ENCODE measurements at regions not wholly inside any gene's neighbourhood (a gene's known extent, or its start where the extent isn't known, plus 50 kb on each side); places are given as distances from the start of the nearest gene placed in this dataset.

GRCh38 chr4:165626316-165626715 lies 246.7 kb upstream of the TLL1 start:
- H3K27ac ChIP-seq (ENCODE audit: low read depth in 1 of 2, low read length in 2 of 2): no peak overlapping the region
- DNase-seq (ENCODE audit: low spot score): no peak
- no peaks in the 10 kb centered on the region for H3K4me1 ChIP-seq (ENCODE audit: control insufficient read depth in 4 of 4, insufficient read depth in 4 of 4, low read length in 3 of 4)
- no peaks in the 10 kb centered on the region for H3K36me3 ChIP-seq (ENCODE audit: control insufficient read depth in 4 of 4, insufficient read depth in 3 of 4, low read depth in 1 of 4, low read length in 3 of 4)
- H3K9ac ChIP-seq (ENCODE audit: low read depth in 1 of 2, low read length in 2 of 2): no peak overlapping the region
- H3K4me3 ChIP-seq (ENCODE audit: low read depth in 1 of 3, low read length in 3 of 3): no peak overlapping the region
- TF ChIP-seq ZBTB33 (IDR thresholded peaks at IDR 0.05) (no peak), FOXA2 (IDR thresholded peaks at IDR 0.05) (no peak), YY1 (IDR thresholded peaks at IDR 0.05) (no peak), SP1 (IDR thresholded peaks at IDR 0.05) (no peak), NR2F2 (IDR thresholded peaks at IDR 0.05) (no peak), RXRA (IDR thresholded peaks at IDR 0.05) (no peak), JUND (IDR thresholded peaks at IDR 0.05) (no peak), HNF4G (IDR thresholded peaks at IDR 0.05) (no peak), HNF4A (conservative IDR thresholded peaks at IDR 0.05) (no peak), GABPA (IDR thresholded peaks at IDR 0.05 in 1 of 2, conservative IDR thresholded peaks at IDR 0.05 in 1 of 2) (no peak), EGR1 (IDR thresholded peaks at IDR 0.05; ENCODE audit: low read depth in 2 of 2) (no peak)
- TF ChIP-seq, protein P1, sequence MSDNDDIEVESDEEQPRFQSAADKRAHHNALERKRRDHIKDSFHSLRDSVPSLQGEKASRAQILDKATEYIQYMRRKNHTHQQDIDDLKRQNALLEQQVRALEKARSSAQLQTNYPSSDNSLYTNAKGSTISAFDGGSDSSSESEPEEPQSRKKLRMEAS (IDR thresholded peaks at IDR 0.05): no peak
- TF ChIP-seq, protein P2, sequence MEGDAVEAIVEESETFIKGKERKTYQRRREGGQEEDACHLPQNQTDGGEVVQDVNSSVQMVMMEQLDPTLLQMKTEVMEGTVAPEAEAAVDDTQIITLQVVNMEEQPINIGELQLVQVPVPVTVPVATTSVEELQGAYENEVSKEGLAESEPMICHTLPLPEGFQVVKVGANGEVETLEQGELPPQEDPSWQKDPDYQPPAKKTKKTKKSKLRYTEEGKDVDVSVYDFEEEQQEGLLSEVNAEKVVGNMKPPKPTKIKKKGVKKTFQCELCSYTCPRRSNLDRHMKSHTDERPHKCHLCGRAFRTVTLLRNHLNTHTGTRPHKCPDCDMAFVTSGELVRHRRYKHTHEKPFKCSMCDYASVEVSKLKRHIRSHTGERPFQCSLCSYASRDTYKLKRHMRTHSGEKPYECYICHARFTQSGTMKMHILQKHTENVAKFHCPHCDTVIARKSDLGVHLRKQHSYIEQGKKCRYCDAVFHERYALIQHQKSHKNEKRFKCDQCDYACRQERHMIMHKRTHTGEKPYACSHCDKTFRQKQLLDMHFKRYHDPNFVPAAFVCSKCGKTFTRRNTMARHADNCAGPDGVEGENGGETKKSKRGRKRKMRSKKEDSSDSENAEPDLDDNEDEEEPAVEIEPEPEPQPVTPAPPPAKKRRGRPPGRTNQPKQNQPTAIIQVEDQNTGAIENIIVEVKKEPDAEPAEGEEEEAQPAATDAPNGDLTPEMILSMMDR (IDR thresholded peaks at IDR 0.05; ENCODE audit: low read depth, low read length, missing input control): no peak
- TF ChIP-seq, protein P3, sequence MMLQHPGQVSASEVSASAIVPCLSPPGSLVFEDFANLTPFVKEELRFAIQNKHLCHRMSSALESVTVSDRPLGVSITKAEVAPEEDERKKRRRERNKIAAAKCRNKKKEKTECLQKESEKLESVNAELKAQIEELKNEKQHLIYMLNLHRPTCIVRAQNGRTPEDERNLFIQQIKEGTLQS (IDR thresholded peaks at IDR 0.05): no peak
- no peaks in the 10 kb centered on the region for H3K9me3 ChIP-seq (ENCODE audit: control insufficient read depth in 4 of 4, low read length in 3 of 4)
- H3K27me3 ChIP-seq (ENCODE audit: control insufficient read depth in 4 of 4, insufficient read depth in 4 of 4, low read length in 3 of 4): no peaks in the 10 kb centered on the region
- WGBS: 72% methylated on average over 4 of the region's 4 CpGs

DNA sequence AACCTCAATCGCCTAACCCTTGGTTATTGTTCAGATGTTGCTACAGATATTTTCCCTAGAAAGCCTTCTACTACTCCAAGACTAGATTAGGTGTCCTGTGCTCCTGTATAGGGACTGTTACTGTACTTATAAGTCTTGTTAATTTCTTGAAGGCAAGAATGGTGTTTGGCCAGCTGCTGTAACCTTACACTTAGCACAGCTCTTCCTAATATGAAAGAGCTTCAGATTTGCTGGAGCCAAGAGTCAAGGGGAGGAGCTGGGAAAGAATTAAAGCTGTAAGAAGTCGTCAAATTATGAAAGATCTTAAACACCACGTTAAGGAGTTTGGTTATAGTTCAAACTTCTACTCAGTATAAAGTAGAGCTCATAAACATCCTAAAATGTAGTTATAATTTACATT lies 245.9 kb upstream of the TLL1 start:
- no peaks in the 10 kb centered on the region for H3K36me3 ChIP-seq (ENCODE audit: control insufficient read depth in 4 of 4, insufficient read depth in 3 of 4, low read depth in 1 of 4, low read length in 3 of 4)

DNA sequence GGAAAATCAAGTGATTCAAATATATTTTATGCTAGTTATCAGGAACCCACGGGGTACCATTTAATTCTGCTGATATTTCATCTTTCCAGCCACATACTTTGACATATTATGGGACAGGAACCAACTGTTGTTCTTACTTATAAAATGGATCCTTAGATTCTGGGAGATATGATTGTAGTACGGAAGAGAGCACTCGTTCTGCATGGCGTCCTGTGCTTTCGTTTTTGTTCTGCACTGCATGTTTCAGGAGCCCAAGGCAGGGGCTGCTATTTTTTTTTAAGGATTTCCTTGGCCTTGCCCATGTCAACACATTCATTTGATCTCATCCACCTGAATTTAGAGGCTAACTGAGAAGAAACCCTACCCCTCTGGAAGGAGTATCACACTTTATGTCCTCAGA lies 245.5 kb upstream of the TLL1 start:
- H3K36me3 ChIP-seq (ENCODE audit: control insufficient read depth in 4 of 4, insufficient read depth in 3 of 4, low read depth in 1 of 4, low read length in 3 of 4): no peaks in the 10 kb centered on the region
- 84% methylated on average over 5 of the region's 5 CpGs for WGBS
- TF ChIP-seq FOXA1 (IDR thresholded peaks at IDR 0.05): no peak
- H3K9ac ChIP-seq (ENCODE audit: low read depth in 1 of 2, low read length in 2 of 2): no peak overlapping the region
- H3K4me1 ChIP-seq (ENCODE audit: control insufficient read depth in 4 of 4, insufficient read depth in 4 of 4, low read length in 3 of 4): no peaks in the 10 kb centered on the region
- no peaks in the 10 kb centered on the region for H3K27me3 ChIP-seq (ENCODE audit: control insufficient read depth in 4 of 4, insufficient read depth in 4 of 4, low read length in 3 of 4)
- DNase-seq (ENCODE audit: low spot score): no peak
- no peaks in the 10 kb centered on the region for H3K9me3 ChIP-seq (ENCODE audit: control insufficient read depth in 4 of 4, low read length in 3 of 4)
- H3K27ac ChIP-seq (ENCODE audit: low read depth in 1 of 2, low read length in 2 of 2): no peak overlapping the region
- no peak overlapping the region for H3K4me3 ChIP-seq (ENCODE audit: low read depth in 1 of 3, low read length in 3 of 3)

More for the DNA sequence above, 245.9 kb upstream of the TLL1 start:
- WGBS: 77% methylated on average over 3 of the region's 3 CpGs
- no peaks in the 10 kb centered on the region for H3K9me3 ChIP-seq (ENCODE audit: control insufficient read depth in 4 of 4, low read length in 3 of 4)
- no peaks in the 10 kb centered on the region for H3K4me1 ChIP-seq (ENCODE audit: control insufficient read depth in 4 of 4, insufficient read depth in 4 of 4, low read length in 3 of 4)
- no peak for DNase-seq (ENCODE audit: low spot score)
- no peak overlapping the region for H3K27ac ChIP-seq (ENCODE audit: low read depth in 1 of 2, low read length in 2 of 2)
- no peak for TF ChIP-seq HNF4G (IDR thresholded peaks at IDR 0.05)
- H3K4me3 ChIP-seq (ENCODE audit: low read depth in 1 of 3, low read length in 3 of 3): no peak overlapping the region
- H3K9ac ChIP-seq (ENCODE audit: low read depth in 1 of 2, low read length in 2 of 2): no peak overlapping the region
- H3K27me3 ChIP-seq (ENCODE audit: control insufficient read depth in 4 of 4, insufficient read depth in 4 of 4, low read length in 3 of 4): no peaks in the 10 kb centered on the region
